GM12872 (cell line): ENCODE measurements at regions not wholly inside any gene's neighbourhood (a gene's known extent, or its start where the extent isn't known, plus 50 kb on each side); places are given as distances from the start of the nearest gene placed in this dataset.

Experiments
- CTCF ChIP-seq: IDR thresholded peaks from 3 replicates; pipeline ENCODE4 v1.5.1; 2011; ENCODE audit warnings: low read depth, mild to moderate bottlenecking, low read length, moderate library complexity; ENCODE audit not compliant: insufficient read depth

GRCh38 chr10:92747066-92747465, 57.3 kb downstream of the HHEX start:
- no peak for TF ChIP-seq CTCF

DNA sequence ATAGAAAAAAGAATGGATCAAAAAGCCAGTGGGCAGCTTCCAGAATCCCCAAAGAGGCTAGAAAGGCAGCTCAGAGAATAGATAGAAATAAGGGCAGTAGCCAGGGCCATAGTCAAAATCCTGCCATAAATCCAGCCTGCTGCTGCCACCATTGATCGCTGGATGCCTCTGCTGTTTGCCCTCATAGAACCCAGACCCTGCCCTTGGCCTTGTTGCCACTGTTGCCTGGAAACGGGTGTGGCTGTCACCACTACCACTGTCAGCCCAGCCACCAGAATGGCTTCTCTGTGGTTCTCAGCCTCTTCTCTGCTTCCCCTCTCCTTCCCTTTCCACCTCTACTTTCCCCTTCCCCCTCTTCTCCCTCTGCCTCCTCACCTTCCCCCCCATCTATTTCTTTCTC, 57.8 kb downstream of the HHEX start:
- TF ChIP-seq CTCF = no peak

GRCh38 chr10:92750791-92751533, 61.2 kb downstream of the HHEX start:
- no peak for TF ChIP-seq CTCF

DNA sequence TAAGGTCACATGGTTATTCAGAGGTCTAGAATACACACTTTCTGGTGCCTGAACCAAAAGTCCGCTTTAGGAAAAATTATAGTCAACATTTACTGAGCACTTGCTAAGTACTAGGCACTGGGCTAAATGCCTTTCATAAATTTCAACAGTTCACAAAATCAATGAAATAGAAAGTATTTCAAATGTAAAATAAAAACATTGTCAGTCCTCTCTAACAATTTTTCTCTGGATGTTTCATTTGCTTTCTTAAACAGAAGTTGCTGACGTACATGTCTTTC, 61.7 kb downstream of the HHEX start:
- TF ChIP-seq CTCF = no peak

- TF ChIP-seq CTCF = no peak
These were observed 62.1 kb downstream of the HHEX start for GRCh38 chr10:92751827-92752226.

GRCh38 chr10:92753865-92754264, 64.1 kb downstream of the HHEX start:
- TF ChIP-seq CTCF = no peak

DNA sequence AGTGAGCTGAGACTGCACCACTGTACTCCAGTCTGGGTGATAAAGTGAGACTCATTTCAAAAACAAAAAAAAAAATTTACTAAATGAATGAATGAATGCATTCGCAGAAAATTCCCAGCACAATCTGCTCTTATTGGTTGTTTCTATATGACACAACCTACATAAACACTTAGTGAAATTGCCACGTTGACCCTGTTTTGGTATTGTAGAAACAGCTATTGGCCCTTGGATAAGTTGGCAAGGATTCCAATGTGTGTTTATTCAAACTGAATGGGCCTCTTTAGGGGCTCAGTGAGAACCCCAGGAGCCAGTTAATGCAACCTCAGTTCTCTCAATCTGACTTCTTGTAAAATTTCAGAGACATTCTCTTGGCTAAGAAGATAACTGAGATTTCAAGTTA, 66.0 kb downstream of the HHEX start:
- no peak for TF ChIP-seq CTCF
